GM06990 (cell line): ENCODE measurements at regions not wholly inside any gene's neighbourhood (a gene's known extent, or its start where the extent isn't known, plus 50 kb on each side); places are given as distances from the start of the nearest gene placed in this dataset.

Experiments used
- DNase-seq: peaks from one replicate; pipeline ENCODE4 v3.0.0-alpha.2; 2011; ENCODE audit not compliant: insufficient read length; ENCODE audit errors: extremely low read depth
- H3K27me3 ChIP-seq: replicated peaks from 2 replicates; pipeline ENCODE4 v1.6.0; 2011; ENCODE audit warnings: low read length; ENCODE audit not compliant: control insufficient read depth, insufficient read depth
- H3K36me3 ChIP-seq: 2 replicates; pipeline ENCODE4 v1.5.1; 2011; ENCODE audit warnings: low read length; ENCODE audit not compliant: control insufficient read depth, insufficient read depth
- H3K4me3 ChIP-seq: replicated peaks from 2 replicates; pipeline ENCODE4 v1.5.1; 2011; ENCODE audit warnings: low read depth, mild to moderate bottlenecking, control low read depth, low read length
- CTCF ChIP-seq: IDR thresholded peaks from 2 replicates; pipeline ENCODE4 v1.5.1; 2011; ENCODE audit warnings: low read length, control low read depth, mild to moderate bottlenecking, inconsistent platforms; ENCODE audit not compliant: insufficient read depth, poor library complexity, severe bottlenecking

GRCh38 chr11:26150031-26150430 is 181.9 kb upstream of the ANO3 start:
- Histone ChIP-seq H3K27me3 (no peaks in the 10 kb centered on the region; the same call in 1 of the 2 replicates), H3K36me3 (no peaks in the 10 kb centered on the region), H3K4me3 (no peak overlapping the region)
- no peak for TF ChIP-seq CTCF
- no peak for DNase-seq

GRCh38 chr11:26158251-26158650 is 173.7 kb upstream of the ANO3 start:
- Histone ChIP-seq H3K27me3 (no peaks in the 10 kb centered on the region; the same call in 1 of the 2 replicates), H3K4me3 (no peak overlapping the region), H3K36me3 (no peaks in the 10 kb centered on the region)
- DNase-seq = no peak
- no peak for TF ChIP-seq CTCF

- Histone ChIP-seq H3K4me3 (no peak overlapping the region), H3K27me3 (no peaks in the 10 kb centered on the region), H3K36me3 (no peaks in the 10 kb centered on the region)
- DNase-seq = no peak
- TF ChIP-seq CTCF = no peak
Observed at GRCh38 chr11:26162291-26162690, 169.6 kb upstream of the ANO3 start.

GRCh38 chr11:26186389-26186788 is 145.5 kb upstream of the ANO3 start:
- DNase-seq = no peak
- Histone ChIP-seq H3K27me3 (no peaks in the 10 kb centered on the region), H3K36me3 (no peaks in the 10 kb centered on the region), H3K4me3 (no peak overlapping the region)
- TF ChIP-seq CTCF = no peak

- no peak for DNase-seq
- Histone ChIP-seq H3K4me3 (no peak overlapping the region), H3K27me3 (no peaks in the 10 kb centered on the region), H3K36me3 (no peaks in the 10 kb centered on the region)
- no peak for TF ChIP-seq CTCF
Observed at GRCh38 chr11:26187639-26188038, 144.3 kb upstream of the ANO3 start.

- TF ChIP-seq CTCF = no peak
- Histone ChIP-seq H3K4me3 (no peak overlapping the region), H3K36me3 (no peaks in the 10 kb centered on the region)
Observed at GRCh38 chr11:26188554-26188953, 143.4 kb upstream of the ANO3 start.

More at GRCh38 chr11:26188554-26188953, 143.4 kb upstream of the ANO3 start:
- no peaks in the 10 kb centered on the region for H3K27me3 ChIP-seq
- DNase-seq = no peak
